GM12891 (cell line): ENCODE measurements at regions not wholly inside any gene's neighbourhood (a gene's known extent, or its start where the extent isn't known, plus 50 kb on each side); places are given as distances from the start of the nearest gene placed in this dataset.

Source experiments
- PAX5 ChIP-seq: IDR thresholded peaks from 2 replicates; pipeline ENCODE4 v1.6.1; 2011; ENCODE audit warnings: low read length, moderate library complexity, mild to moderate bottlenecking; ENCODE audit not compliant: insufficient read depth, severe bottlenecking
- POLR2A ChIP-seq: IDR thresholded peaks from 2 replicates; pipeline ENCODE4 v1.6.1; 2011; ENCODE audit warnings: low read depth, low read length, control low read depth
- POLR2AphosphoS5 ChIP-seq: IDR thresholded peaks from 2 replicates; pipeline ENCODE4 v1.6.1; 2011; ENCODE audit warnings: low read depth, low read length, control low read depth
- POU2F2 ChIP-seq: IDR thresholded peaks from 2 replicates; pipeline ENCODE4 v1.6.1; 2011; ENCODE audit warnings: low read depth, mild to moderate bottlenecking, control low read depth, low read length, moderate library complexity
- SPI1 ChIP-seq: IDR thresholded peaks from 2 replicates; pipeline ENCODE4 v1.6.1; 2011; ENCODE audit warnings: low read depth, low read length, control low read depth
- TAF1 ChIP-seq: IDR thresholded peaks from 2 replicates; pipeline ENCODE4 v1.6.1; 2011; ENCODE audit warnings: low read depth, low read length, control low read depth

DNA sequence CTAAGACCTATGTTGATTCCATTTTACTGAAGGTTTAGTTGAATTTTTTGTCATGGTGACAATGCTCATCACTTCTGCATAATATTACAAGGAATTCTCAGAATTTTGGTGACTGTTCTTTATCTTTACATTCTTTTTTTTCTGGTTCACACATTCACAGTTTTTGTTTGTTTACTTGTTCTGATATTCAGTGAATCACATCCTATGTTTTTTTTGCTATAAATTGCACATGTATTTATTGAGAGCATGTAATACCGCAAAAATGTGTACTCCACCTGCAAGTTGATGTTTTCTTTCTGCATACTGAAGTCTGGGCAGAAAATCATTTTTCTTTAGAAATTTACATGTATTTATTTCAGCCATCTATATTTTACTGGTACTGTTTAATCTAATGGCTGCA lies 261.9 kb upstream of the CDH10 start:
- no peak for TF ChIP-seq POLR2AphosphoS5
- no peak for TF ChIP-seq POLR2A
- no peak for TF ChIP-seq PAX5
- no peak for TF ChIP-seq TAF1
- TF ChIP-seq SPI1 = no peak
- no peak for TF ChIP-seq POU2F2
